ENCODE measurements at regions not wholly inside any gene's neighbourhood (a gene's known extent, or its start where the extent isn't known, plus 50 kb on each side); places are given as distances from the start of the nearest gene placed in this dataset.

GRCh38 chr6:118745156-118745555 lies 93.8 kb upstream of the CEP85L start (continued):
- TF ChIP-seq REST (IDR thresholded peaks at IDR 0.05; ENCODE audit: unreplicated experiment) (no peak), STAT1 (IDR thresholded peaks at IDR 0.05; ENCODE audit: unreplicated experiment) (no peak), CREB1 (CRISPR knock-in tag; IDR thresholded peaks at IDR 0.05; ENCODE audit: low read depth) (no peak)

- Mint-ChIP-seq H3K36me3 (ENCODE audit: low read depth) (no peaks in the 10 kb centered on the region), H3K27ac (no peak overlapping the region), H3K27me3 (ENCODE audit: insufficient read depth, low read depth, poor library complexity) (no peaks in the 10 kb centered on the region), H3K4me1 (peaks cover 25% of the 10 kb centered on the region), H3K9me3 (no peaks in the 10 kb centered on the region), H3K4me3 (no peak overlapping the region)
- Histone ChIP-seq H3K9me2 (ENCODE audit: insufficient read depth) (no peaks in the 10 kb centered on the region), H4K20me1 (replicated peaks; ENCODE audit: insufficient read depth) (no peaks in the 10 kb centered on the region), H2AFZ (no peak overlapping the region), H3K4me3 (no peak overlapping the region), H3K27ac (ENCODE audit: low read depth) (no peak overlapping the region), H3F3A (replicated peaks; ENCODE audit: low read depth) (no peaks in the 10 kb centered on the region), H3K4me2 (no peak overlapping the region), H3K4me1 (ENCODE audit: insufficient read depth) (peaks cover 18% of the 10 kb centered on the region), H3K79me2 (replicated peaks; ENCODE audit: insufficient read depth) (no peaks in the 10 kb centered on the region), H3K36me3 (ENCODE audit: insufficient read depth) (no peaks in the 10 kb centered on the region), H3K27me3 (ENCODE audit: insufficient read depth) (no peaks in the 10 kb centered on the region)
- DNase-seq (ENCODE audit: low spot score) = no peak
- ATAC-seq = no peak
- TF ChIP-seq JUNB (IDR thresholded peaks at IDR 0.05; ENCODE audit: unreplicated experiment) (no peak), NANOG (IDR thresholded peaks at IDR 0.05; ENCODE audit: borderline replicate concordance) (no peak), STAT1 (IDR thresholded peaks at IDR 0.05; ENCODE audit: unreplicated experiment) (no peak), ZNF114 (CRISPR knock-in tag; IDR thresholded peaks at IDR 0.05) (no peak), ZNF462 (CRISPR knock-in tag; IDR thresholded peaks at IDR 0.05) (no peak), POLR2AphosphoS5 (IDR thresholded peaks at IDR 0.05; ENCODE audit: low read depth) (no peak), EZH2 (IDR thresholded peaks at IDR 0.05; ENCODE audit: low read depth, unreplicated experiment) (no peak), EZH2phosphoT487 (IDR thresholded peaks at IDR 0.05; ENCODE audit: unreplicated experiment) (no peak), CTCF (conservative IDR thresholded peaks at IDR 0.05; ENCODE audit: low read depth in 2 of 2) (no peak), ZNF331 (CRISPR knock-in tag; IDR thresholded peaks at IDR 0.05; ENCODE audit: low read depth) (no peak)
Observed at GRCh38 chr6:118744261-118744941, 93.0 kb upstream of the CEP85L start.
